Endothelial cell of umbilical vein (primary cell): ENCODE measurements at regions not wholly inside any gene's neighbourhood (a gene's known extent, or its start where the extent isn't known, plus 50 kb on each side); places are given as distances from the start of the nearest gene placed in this dataset.

Source experiments
- BruUV-seq: library from RNA; stranded (reverse); fragments of 400-500 nt; replicated peaks from 2 replicates; lab custom pipeline; 2021; lab: Mats Ljungman, UMichigan
- CTCF ChIA-PET: fragments of 300-600, 350-600 bp; sonication (Branson Sonifier 250); formaldehyde crosslinking; loops from one replicate; lab custom pipeline; 2021; ENCODE audit warnings: antibody characterized with exemption, inconsistent platforms; lab: Charles Lee
- POLR2A ChIA-PET: fragments of 300-600, 350-600 bp; sonication (Branson Sonifier 250); formaldehyde crosslinking; loops from one replicate; lab custom pipeline; 2021; ENCODE audit warnings: antibody characterized with exemption, inconsistent platforms; lab: Charles Lee
- DNase-seq: peaks from one replicate; pipeline ENCODE4 v3.0.0-alpha.2; 2011; ENCODE audit warnings: low read depth, low spot score
- FAIRE-seq: peaks from 2 replicates; lab custom pipeline; 2011; peaks lifted over from hg19 to GRCh38; lab: Jason Lieb, UNC
- H2AFZ ChIP-seq: 2 replicates; pipeline ENCODE4 v1.6.0; 2012; ENCODE audit warnings: low read depth, low read length, control low read depth, inconsistent platforms
- H3K27ac ChIP-seq: 2 replicates; pipeline ENCODE4 v1.5.1; 2011; ENCODE audit warnings: low read depth, mild to moderate bottlenecking, control low read depth, low read length, moderate library complexity; ENCODE audit not compliant: insufficient read depth
- H3K27me3 ChIP-seq, 2 experiments: 2 replicates each; pipeline versions ENCODE4 v1.6.0 to v1.6.1; 2011; ENCODE audit warnings: low read length in 2 of 2, mixed read lengths in 1 of 2; ENCODE audit not compliant: control insufficient read depth in 2 of 2, insufficient read depth in 2 of 2
- H3K36me3 ChIP-seq, 2 experiments: 2 replicates in 1 of 2; 3 replicates in 1 of 2; pipeline ENCODE4 v1.5.1; 2011; ENCODE audit warnings: low read length in 2 of 2, mild to moderate bottlenecking in 1 of 2, moderate library complexity in 1 of 2; ENCODE audit not compliant: control insufficient read depth in 2 of 2, insufficient read depth in 2 of 2; ENCODE audit errors: extremely low read depth in 1 of 2
- H3K4me1 ChIP-seq: 3 replicates; pipeline ENCODE4 v1.5.1; 2011; ENCODE audit warnings: mild to moderate bottlenecking, low read length; ENCODE audit not compliant: control insufficient read depth, insufficient read depth; ENCODE audit errors: extremely low read depth
- H3K4me2 ChIP-seq: 2 replicates; pipeline ENCODE4 v1.6.1; 2011; ENCODE audit warnings: low read length, control low read depth, mixed read lengths; ENCODE audit not compliant: insufficient read depth
- H3K4me3 ChIP-seq, 3 experiments: fragments of 200-600 bp in 1 of 3; sonication (generic), shearing (Covaris generic) in 1 of 3; replicated peaks in 1 of 3; 2 replicates each; pipeline ENCODE4 v1.5.1; 2011 to 2016; ENCODE audit warnings: control low read depth in 3 of 3, low read length in 3 of 3, mild to moderate bottlenecking in 2 of 3, inconsistent platforms in 1 of 3, low read depth in 1 of 3, moderate library complexity in 1 of 3; ENCODE audit not compliant: insufficient read depth in 1 of 3
- H3K79me2 ChIP-seq: 2 replicates; pipeline ENCODE4 v1.6.0; 2012; ENCODE audit warnings: low read length, inconsistent platforms; ENCODE audit not compliant: control insufficient read depth, insufficient read depth
- H3K9ac ChIP-seq: replicated peaks from 2 replicates; pipeline ENCODE3; 2011; ENCODE audit warnings: low read length, control low read depth; ENCODE audit not compliant: insufficient read depth; ENCODE audit errors: extremely low read depth
- H3K9me1 ChIP-seq: replicated peaks from 3 replicates; pipeline ENCODE4 v1.6.0; 2011; ENCODE audit warnings: mild to moderate bottlenecking, low read length; ENCODE audit not compliant: control insufficient read depth, insufficient read depth; ENCODE audit errors: extremely low read depth
- H3K9me3 ChIP-seq: replicated peaks from 2 replicates; pipeline ENCODE4 v1.5.1; 2012; ENCODE audit warnings: low read length, inconsistent platforms; ENCODE audit not compliant: control insufficient read depth, insufficient read depth
- H4K20me1 ChIP-seq: replicated peaks from 2 replicates; pipeline ENCODE3; 2011; ENCODE audit warnings: mild to moderate bottlenecking, low read length; ENCODE audit not compliant: control insufficient read depth, insufficient read depth; ENCODE audit errors: extremely low read depth
- EZH2 ChIP-seq: IDR thresholded peaks from 2 replicates; pipeline ENCODE4 v1.6.1; 2012; ENCODE audit warnings: borderline replicate concordance, low read depth, mild to moderate bottlenecking, moderate library complexity, low read length, inconsistent platforms; ENCODE audit not compliant: severe bottlenecking
- FOS ChIP-seq: IDR thresholded peaks from 2 replicates; pipeline ENCODE4 v1.6.1; 2011; ENCODE audit warnings: mild to moderate bottlenecking, low read length, moderate library complexity, borderline replicate concordance; ENCODE audit not compliant: insufficient read depth
- GATA2 ChIP-seq: IDR thresholded peaks from 2 replicates; pipeline ENCODE4 v1.7.0; 2011; ENCODE audit warnings: low read depth, mild to moderate bottlenecking, moderate library complexity, mixed read lengths, low read length; ENCODE audit not compliant: insufficient read length, insufficient read depth
- JUN ChIP-seq: IDR thresholded peaks from 2 replicates; pipeline ENCODE4 v1.6.1; 2011; ENCODE audit warnings: borderline replicate concordance, low read depth; ENCODE audit not compliant: insufficient read length, insufficient read depth
- MYC ChIP-seq: IDR thresholded peaks from one replicate; pipeline ENCODE4 v1.6.1; 2011; ENCODE audit warnings: mild to moderate bottlenecking, low read depth, low read length
- POLR2A ChIP-seq: IDR thresholded peaks from 2 replicates; pipeline ENCODE4 v1.6.1; 2012; ENCODE audit warnings: low read depth, mild to moderate bottlenecking, control low read depth, low read length
- POLR2AphosphoS5 ChIP-seq: IDR thresholded peaks from 2 replicates; pipeline ENCODE4 v1.6.1; 2012; ENCODE audit warnings: low read depth, mild to moderate bottlenecking, control low read depth, low read length, moderate library complexity; ENCODE audit not compliant: insufficient read depth
- dilution Hi-C: fragments of 300-500 bp; cut with MboI; formaldehyde crosslinking; loops from one replicate; pipeline ENCODE4 v1.15.0; 2019; ENCODE audit warnings: low sequenced_read_pairs; ENCODE audit not compliant: extremely low pct_ligation_motif_present
- intact Hi-C: fragments of 100-400 bp; cut with micrococcal nuclease; formaldehyde crosslinking; loops from one replicate; pipeline ENCODE4 v1.10.0; 2022
- TF ChIP-seq, protein P1 (sequence below), 2 donors: IDR thresholded peaks; 1 replicate in 1 of 2; 2 replicates in 1 of 2; pipeline ENCODE4 v1.5.1; 2011; ENCODE audit warnings: low read length in 2 of 2, mild to moderate bottlenecking in 2 of 2, moderate library complexity in 2 of 2, control low read depth in 1 of 2, inconsistent platforms in 1 of 2, low read depth in 1 of 2; ENCODE audit not compliant: insufficient read depth in 1 of 2; ENCODE audit errors: extremely low read depth in 1 of 2
- TF ChIP-seq, protein P2 (sequence below): IDR thresholded peaks from 2 replicates; pipeline ENCODE4 v1.6.1; 2011; ENCODE audit not compliant: insufficient read depth, insufficient read length

DNA sequence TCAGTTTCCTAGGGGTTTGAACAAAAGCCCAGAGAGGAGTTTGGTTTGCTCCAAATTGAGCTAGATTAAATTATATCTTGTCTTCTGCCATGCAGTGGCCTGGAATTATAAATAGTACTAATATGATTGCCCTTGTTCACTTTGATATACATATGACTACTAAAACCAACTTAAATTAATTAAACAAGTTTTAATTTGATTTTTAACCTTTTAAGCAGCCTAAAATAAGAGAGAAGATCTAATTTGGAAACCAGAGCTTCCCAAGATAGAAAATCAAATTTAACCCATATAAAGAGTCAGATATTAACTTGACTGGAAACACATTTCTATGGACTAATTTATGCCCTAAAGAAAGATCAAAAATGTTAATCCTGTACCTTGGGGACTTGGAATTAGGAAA lies 444.5 kb upstream of the SLC8A1 start:
- H2AFZ ChIP-seq: no peak overlapping the region
- POLR2A ChIA-PET: no interaction called here
- H3K27ac ChIP-seq: no peak overlapping the region
- intact Hi-C loops: no loop called here
- no peaks in the 10 kb centered on the region for H3K79me2 ChIP-seq
- H3K4me1 ChIP-seq: no peaks in the 10 kb centered on the region
- no peak for FAIRE-seq
- no peaks in the 10 kb centered on the region for H3K9me3 ChIP-seq
- TF ChIP-seq, protein P1, sequence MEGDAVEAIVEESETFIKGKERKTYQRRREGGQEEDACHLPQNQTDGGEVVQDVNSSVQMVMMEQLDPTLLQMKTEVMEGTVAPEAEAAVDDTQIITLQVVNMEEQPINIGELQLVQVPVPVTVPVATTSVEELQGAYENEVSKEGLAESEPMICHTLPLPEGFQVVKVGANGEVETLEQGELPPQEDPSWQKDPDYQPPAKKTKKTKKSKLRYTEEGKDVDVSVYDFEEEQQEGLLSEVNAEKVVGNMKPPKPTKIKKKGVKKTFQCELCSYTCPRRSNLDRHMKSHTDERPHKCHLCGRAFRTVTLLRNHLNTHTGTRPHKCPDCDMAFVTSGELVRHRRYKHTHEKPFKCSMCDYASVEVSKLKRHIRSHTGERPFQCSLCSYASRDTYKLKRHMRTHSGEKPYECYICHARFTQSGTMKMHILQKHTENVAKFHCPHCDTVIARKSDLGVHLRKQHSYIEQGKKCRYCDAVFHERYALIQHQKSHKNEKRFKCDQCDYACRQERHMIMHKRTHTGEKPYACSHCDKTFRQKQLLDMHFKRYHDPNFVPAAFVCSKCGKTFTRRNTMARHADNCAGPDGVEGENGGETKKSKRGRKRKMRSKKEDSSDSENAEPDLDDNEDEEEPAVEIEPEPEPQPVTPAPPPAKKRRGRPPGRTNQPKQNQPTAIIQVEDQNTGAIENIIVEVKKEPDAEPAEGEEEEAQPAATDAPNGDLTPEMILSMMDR (IDR thresholded peaks at IDR 0.05; ENCODE audit: extremely low read depth in 1 of 2, insufficient read depth in 1 of 2, low read depth in 1 of 2, low read length in 2 of 2): no peak
- TF ChIP-seq POLR2A (no peak), JUN (no peak), FOS (no peak), MYC (no peak), EZH2 (no peak), GATA2 (no peak), POLR2AphosphoS5 (no peak)
- TF ChIP-seq, protein P2, sequence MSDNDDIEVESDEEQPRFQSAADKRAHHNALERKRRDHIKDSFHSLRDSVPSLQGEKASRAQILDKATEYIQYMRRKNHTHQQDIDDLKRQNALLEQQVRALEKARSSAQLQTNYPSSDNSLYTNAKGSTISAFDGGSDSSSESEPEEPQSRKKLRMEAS: no peak
- H3K4me3 ChIP-seq: no peak overlapping the region
- no TSS peak for BruUV-seq
- dilution Hi-C loops: no loop called here
- no peak for DNase-seq
- no peaks in the 10 kb centered on the region for H3K27me3 ChIP-seq
- no peaks in the 10 kb centered on the region for H3K36me3 ChIP-seq
- CTCF ChIA-PET: interaction anchor here (0.6 to 1.5 kb wide), 2 partner anchors 8 to 504 kb away, joined by 4 read pairs; no protein-coding TSS in a partner anchor
- no peaks in the 10 kb centered on the region for H3K9me1 ChIP-seq
- no peaks in the 10 kb centered on the region for H4K20me1 ChIP-seq
- H3K9ac ChIP-seq: no peak overlapping the region
- H3K4me2 ChIP-seq: no peak overlapping the region
